Activated T-helper 17 cell treated with anti-CD3 and anti-CD28 coated beads, Interleukin-2, amount 50 U/mL, for 72 hours (primary cell): ENCODE measurements at regions not wholly inside any gene's neighbourhood (a gene's known extent, or its start where the extent isn't known, plus 50 kb on each side); places are given as distances from the start of the nearest gene placed in this dataset.
"Not testable (repeated sequence)": the region's sequence is repeated elsewhere in the genome, so short reads cannot be mapped to it uniquely, and the experiment has no call there.

Experiments used
- ATAC-seq: fragments of 150-1000 bp; cut with Tn5 transposase; replicated peaks from 2 replicates; pipeline ENCODE4 v1.10.0; 2021; ENCODE audit warnings: mild to moderate bottlenecking, moderate library complexity
- H3K27ac Mint-ChIP-seq: one replicate; pipeline ENCODE4 v1.8.0; 2022; ENCODE audit warnings: mixed read lengths
- H3K27me3 Mint-ChIP-seq: one replicate; pipeline ENCODE4 v1.8.0; 2022; ENCODE audit warnings: mixed read lengths
- H3K36me3 Mint-ChIP-seq: one replicate; pipeline ENCODE4 v1.8.0; 2022; ENCODE audit warnings: low read depth, mild to moderate bottlenecking, mixed read lengths
- H3K4me1 Mint-ChIP-seq: one replicate; pipeline ENCODE4 v1.8.0; 2022; ENCODE audit warnings: mixed read lengths
- H3K4me3 Mint-ChIP-seq: one replicate; pipeline ENCODE4 v1.8.0; 2022; ENCODE audit warnings: mild to moderate bottlenecking, mixed read lengths
- H3K9me3 Mint-ChIP-seq: one replicate; pipeline ENCODE4 v1.8.0; 2022; ENCODE audit warnings: mixed read lengths

GRCh38 chr14:105664691-105665090 is 138.3 kb downstream of the TMEM121 start:
- peaks cover 17% of the 10 kb centered on the region for H3K27me3 Mint-ChIP-seq

DNA sequence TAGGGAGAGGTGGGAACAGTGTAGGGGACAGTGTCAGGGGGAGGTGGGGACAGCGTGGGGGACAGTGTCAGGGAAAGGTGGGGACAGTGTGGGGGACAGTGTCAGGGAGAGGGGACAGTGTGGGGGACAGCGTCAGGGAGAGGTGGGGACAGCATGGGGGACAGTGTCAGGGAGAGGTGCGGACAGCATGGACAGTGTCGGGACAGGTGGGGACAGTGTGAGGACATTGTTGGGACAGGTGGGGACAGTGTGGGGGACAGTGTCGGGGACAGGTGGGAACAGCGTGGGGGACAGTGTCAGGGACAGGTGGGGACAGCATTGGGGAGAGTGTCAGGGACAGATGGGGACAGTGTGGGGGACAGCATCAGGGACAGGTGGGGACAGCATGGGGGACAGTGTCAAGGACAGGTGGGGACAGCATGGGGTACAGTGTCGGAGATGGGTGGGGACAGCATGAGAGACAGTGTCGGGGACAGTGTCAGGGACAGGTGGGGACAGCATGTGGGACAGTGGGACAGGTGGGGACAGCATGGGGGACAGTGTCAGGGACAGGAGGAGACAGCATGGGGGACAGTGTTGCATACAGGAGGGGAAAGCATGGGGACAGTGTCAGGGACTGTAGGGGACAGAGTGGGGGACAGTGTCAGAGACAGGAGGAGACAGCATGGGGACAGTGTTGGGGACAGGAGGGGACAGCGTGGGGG is 139.0 kb downstream of the TMEM121 start:
- no peaks in the 10 kb centered on the region for H3K4me1 Mint-ChIP-seq
- no peak for ATAC-seq
- peaks cover under 1% of the 10 kb centered on the region for H3K9me3 Mint-ChIP-seq
- H3K4me3 Mint-ChIP-seq = no peak overlapping the region
- H3K27ac Mint-ChIP-seq = no peak overlapping the region
- H3K27me3 Mint-ChIP-seq = peaks cover 10% of the 10 kb centered on the region
- no peaks in the 10 kb centered on the region for H3K36me3 Mint-ChIP-seq

More at GRCh38 chr14:105664691-105665090, 138.3 kb downstream of the TMEM121 start:
- Mint-ChIP-seq H3K4me3 (no peak overlapping the region), H3K27ac (no peak overlapping the region), H3K4me1 (no peaks in the 10 kb centered on the region), H3K9me3 (peaks cover 6% of the 10 kb centered on the region), H3K36me3 (no peaks in the 10 kb centered on the region)
- ATAC-seq = no peak

- Mint-ChIP-seq H3K27ac (no peak overlapping the region), H3K4me3 (no peak overlapping the region), H3K27me3 (peaks cover 5% of the 10 kb centered on the region), H3K4me1 (no peaks in the 10 kb centered on the region), H3K9me3 (no peaks in the 10 kb centered on the region), H3K36me3 (no peaks in the 10 kb centered on the region)
- ATAC-seq = no peak
Measured at GRCh38 chr14:105665951-105666277, 139.5 kb downstream of the TMEM121 start.

- no peak overlapping the region for H3K27ac Mint-ChIP-seq
- H3K4me1 Mint-ChIP-seq = no peaks in the 10 kb centered on the region
- peaks cover 5% of the 10 kb centered on the region for H3K27me3 Mint-ChIP-seq
- no peaks in the 10 kb centered on the region for H3K36me3 Mint-ChIP-seq
- no peak overlapping the region for H3K4me3 Mint-ChIP-seq
- ATAC-seq = no peak
- no peaks in the 10 kb centered on the region for H3K9me3 Mint-ChIP-seq
Measured at GRCh38 chr14:105666420-105666819, 140.0 kb downstream of the TMEM121 start.

GRCh38 chr14:105666991-105667662 is 140.7 kb downstream of the TMEM121 start:
- H3K36me3 Mint-ChIP-seq, H3K4me3 Mint-ChIP-seq, H3K27me3 Mint-ChIP-seq, ATAC-seq, H3K9me3 Mint-ChIP-seq, H3K27ac Mint-ChIP-seq, H3K4me1 Mint-ChIP-seq: not testable (repeated sequence)

DNA sequence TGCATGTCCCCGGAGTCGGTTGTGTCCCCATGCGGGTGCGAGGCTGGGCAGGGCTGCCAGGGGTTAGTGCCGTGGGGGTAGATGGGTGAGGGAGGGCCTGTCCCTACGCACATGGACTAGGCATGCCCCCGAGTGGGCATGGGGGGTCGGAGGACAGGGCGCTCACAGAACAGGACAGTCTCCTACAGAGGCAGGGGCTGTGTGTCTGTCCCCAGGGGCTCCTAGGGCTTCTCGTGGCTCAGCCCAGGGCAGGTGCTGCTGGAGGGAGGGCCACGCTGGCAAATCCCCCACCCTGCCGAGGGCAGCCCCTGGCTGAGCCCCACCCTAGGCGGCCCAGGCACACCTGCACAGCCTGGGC is 141.3 kb downstream of the TMEM121 start:
- not testable (repeated sequence) for H3K4me1 Mint-ChIP-seq, ATAC-seq, H3K9me3 Mint-ChIP-seq, H3K27me3 Mint-ChIP-seq, H3K27ac Mint-ChIP-seq, H3K4me3 Mint-ChIP-seq, H3K36me3 Mint-ChIP-seq

DNA sequence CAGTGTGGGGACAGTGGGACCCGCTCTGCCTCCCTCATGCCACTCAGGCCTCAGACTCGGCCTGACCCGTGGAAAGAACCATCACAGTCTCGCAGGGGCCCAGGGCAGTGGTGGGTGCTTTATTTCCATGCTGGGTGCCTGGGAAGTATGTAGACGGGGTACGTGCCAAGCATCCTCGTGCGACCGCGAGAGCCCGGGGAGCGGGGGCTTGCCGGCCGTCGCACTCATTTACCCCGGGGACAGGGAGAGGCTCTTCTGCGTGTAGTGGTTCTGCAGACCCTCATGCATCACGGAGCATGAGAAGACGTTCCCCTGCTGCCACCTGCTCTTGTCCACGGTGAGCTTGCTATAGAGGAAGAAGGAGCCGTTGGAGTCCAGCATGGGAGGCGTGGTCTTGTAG is 141.6 kb downstream of the TMEM121 start:
- not testable (repeated sequence) for H3K9me3 Mint-ChIP-seq, H3K27me3 Mint-ChIP-seq, H3K4me3 Mint-ChIP-seq, H3K4me1 Mint-ChIP-seq, ATAC-seq, H3K36me3 Mint-ChIP-seq, H3K27ac Mint-ChIP-seq

DNA sequence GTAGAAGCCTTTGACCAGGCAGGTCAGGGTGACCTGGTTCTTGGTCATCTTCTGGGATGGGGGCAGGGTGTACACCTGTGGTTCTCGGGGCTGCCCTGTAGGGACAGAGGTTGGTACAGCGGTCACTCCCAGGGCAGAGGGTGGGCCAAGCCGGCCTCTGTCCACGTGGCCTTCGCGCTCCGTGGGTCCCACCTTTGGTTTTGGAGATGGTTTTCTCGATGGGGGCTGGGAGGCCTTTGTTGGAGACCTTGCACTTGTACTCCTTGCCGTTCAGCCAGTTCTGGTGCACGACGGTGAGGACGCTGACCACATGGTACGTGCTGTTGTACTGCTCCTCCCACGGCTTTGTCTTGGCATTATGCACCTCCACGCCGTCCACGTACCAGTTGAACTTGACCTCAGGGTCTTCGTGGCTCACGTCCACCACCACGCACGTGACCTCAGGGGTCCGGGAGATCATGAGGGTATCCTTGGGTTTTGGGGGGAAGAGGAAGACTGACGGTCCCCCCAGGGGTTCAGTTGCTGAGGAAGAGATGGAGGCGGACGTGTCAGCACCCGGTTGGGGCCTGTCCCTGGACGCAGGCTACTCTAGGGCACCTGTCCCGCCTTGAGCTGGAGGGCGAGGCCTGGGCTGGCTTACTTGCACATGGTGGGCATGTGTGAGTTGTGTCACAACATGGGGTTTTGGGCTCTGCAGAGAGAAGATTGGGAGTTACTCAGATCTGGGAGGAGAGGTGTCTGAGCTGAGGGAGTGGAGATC is 142.3 kb downstream of the TMEM121 start:
- not testable (repeated sequence) for H3K4me3 Mint-ChIP-seq, ATAC-seq, H3K27me3 Mint-ChIP-seq, H3K27ac Mint-ChIP-seq, H3K9me3 Mint-ChIP-seq, H3K4me1 Mint-ChIP-seq, H3K36me3 Mint-ChIP-seq

DNA sequence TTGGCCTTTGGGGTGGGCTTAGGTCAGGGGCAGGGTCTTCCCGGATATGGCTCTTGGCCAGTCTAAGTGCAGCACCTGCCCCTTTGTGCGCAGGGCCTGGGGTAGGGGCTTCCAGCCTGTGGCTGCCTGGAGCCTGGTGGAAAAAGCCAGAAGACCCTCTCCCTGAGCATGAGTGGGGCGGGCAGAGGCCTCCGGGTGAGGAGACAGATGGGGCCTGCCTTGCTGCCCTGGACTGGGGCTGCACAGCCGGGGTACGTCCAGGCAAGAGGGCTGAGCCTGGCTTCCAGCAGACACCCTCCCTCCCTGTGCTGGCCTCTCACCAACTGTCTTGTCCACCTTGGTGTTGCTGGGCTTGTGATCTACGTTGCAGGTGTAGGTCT is 142.8 kb downstream of the TMEM121 start:
- ATAC-seq, H3K4me1 Mint-ChIP-seq, H3K27me3 Mint-ChIP-seq, H3K9me3 Mint-ChIP-seq, H3K36me3 Mint-ChIP-seq, H3K27ac Mint-ChIP-seq, H3K4me3 Mint-ChIP-seq: not testable (repeated sequence)

- H3K4me1 Mint-ChIP-seq, H3K9me3 Mint-ChIP-seq, H3K27ac Mint-ChIP-seq, H3K27me3 Mint-ChIP-seq, H3K36me3 Mint-ChIP-seq, H3K4me3 Mint-ChIP-seq, ATAC-seq: not testable (repeated sequence)
Measured at GRCh38 chr14:105669646-105670045, 143.3 kb downstream of the TMEM121 start.

DNA sequence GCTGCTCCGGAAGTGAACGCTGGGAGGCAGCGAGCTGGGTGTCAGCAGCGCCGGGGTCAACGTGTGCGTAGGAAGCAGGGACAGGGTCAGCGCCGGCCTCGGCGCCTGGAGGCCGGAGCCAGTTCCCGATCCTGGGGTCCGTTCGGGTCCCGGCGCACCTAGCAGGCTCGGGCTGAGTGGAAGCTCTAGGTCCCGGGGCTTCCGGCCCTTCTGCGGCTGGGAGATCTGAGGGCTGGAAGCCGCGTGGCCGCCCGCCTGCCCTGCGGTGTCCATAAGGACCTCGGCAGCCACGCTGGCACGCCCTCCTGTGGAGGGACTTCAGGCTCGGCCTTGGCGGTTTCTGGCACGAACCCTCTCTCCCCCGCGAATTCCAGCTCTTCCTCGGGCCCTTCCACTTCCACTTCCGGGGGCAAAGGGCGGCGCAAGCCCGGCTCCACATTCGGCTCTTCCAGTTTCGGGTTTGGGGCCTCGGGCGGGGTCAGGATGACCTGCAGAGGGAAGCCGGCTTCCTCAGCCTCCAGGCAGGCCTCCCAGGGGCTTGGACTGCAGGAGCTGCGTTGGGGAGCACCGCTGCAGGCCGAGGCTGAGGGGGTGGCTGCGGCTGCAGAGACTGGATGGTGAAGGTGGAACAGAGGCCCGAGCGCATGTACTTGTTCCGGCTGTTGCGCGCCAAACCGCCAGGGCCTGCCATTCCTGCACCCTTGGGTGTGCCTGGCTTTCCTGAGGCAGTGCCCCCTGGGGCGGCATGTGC is 146.2 kb downstream of the TMEM121 start:
- H3K4me3 Mint-ChIP-seq, H3K4me1 Mint-ChIP-seq, H3K27me3 Mint-ChIP-seq, H3K27ac Mint-ChIP-seq, H3K9me3 Mint-ChIP-seq, ATAC-seq, H3K36me3 Mint-ChIP-seq: not testable (repeated sequence)

DNA sequence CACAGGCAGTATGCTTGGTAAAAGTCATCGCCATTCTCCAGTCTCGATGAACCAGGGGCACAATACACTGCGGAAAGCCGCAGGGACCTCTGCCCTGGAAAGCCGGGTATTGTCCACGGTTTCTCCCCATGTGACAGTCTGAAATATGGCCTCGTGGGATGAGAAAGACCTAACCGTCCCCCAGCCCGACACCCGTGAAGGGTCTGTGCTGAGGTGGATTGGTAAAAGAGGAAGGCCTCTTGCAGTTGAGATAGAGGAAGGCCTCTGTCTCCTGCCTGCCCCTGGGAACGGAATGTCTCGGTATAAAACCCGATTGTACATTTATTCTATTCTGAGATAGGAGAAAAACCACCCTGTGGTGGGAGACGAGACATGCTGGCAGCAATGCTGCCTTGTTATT is 149.1 kb downstream of the TMEM121 start:
- H3K4me1 Mint-ChIP-seq, H3K4me3 Mint-ChIP-seq, H3K27me3 Mint-ChIP-seq: not testable (repeated sequence)

GRCh38 chr14:105675905-105676670 is 149.7 kb downstream of the TMEM121 start:
- H3K4me1 Mint-ChIP-seq, H3K9me3 Mint-ChIP-seq, H3K36me3 Mint-ChIP-seq, H3K27ac Mint-ChIP-seq, ATAC-seq, H3K4me3 Mint-ChIP-seq, H3K27me3 Mint-ChIP-seq: not testable (repeated sequence)

More for the DNA sequence above, 149.1 kb downstream of the TMEM121 start:
- H3K36me3 Mint-ChIP-seq, ATAC-seq, H3K9me3 Mint-ChIP-seq, H3K27ac Mint-ChIP-seq: not testable (repeated sequence)

- not testable (repeated sequence) for H3K4me1 Mint-ChIP-seq, ATAC-seq, H3K27ac Mint-ChIP-seq, H3K4me3 Mint-ChIP-seq, H3K9me3 Mint-ChIP-seq, H3K36me3 Mint-ChIP-seq, H3K27me3 Mint-ChIP-seq
Measured at GRCh38 chr14:105678057-105678456, 151.7 kb downstream of the TMEM121 start.
